Adrenal gland (tissue), 5 donors: ENCODE measurements at regions not wholly inside any gene's neighbourhood (a gene's known extent, or its start where the extent isn't known, plus 50 kb on each side); places are given as distances from the start of the nearest gene placed in this dataset.

ENCODE experiments used
- CTCF ChIP-seq, 6 experiments: fragments of 450-650 bp in 4 of 6; fragments of 200-600 bp in 2 of 6; sonication (generic) in 1 of 6; IDR thresholded peaks; 1 replicate in 5 of 6; 2 replicates in 1 of 6; pipeline versions ENCODE4 v1.5.1 to v1.8.0; 2016 to 2021; ENCODE audit warnings: antibody characterized with exemption in 6 of 6, mild to moderate bottlenecking in 2 of 6, moderate library complexity in 1 of 6
- POLR2A ChIP-seq, 2 donors: fragments of 450-650 bp; IDR thresholded peaks; one replicate each; pipeline ENCODE4 v1.6.1; 2017; ENCODE audit warnings: antibody characterized with exemption in 2 of 2, mild to moderate bottlenecking in 2 of 2, moderate library complexity in 1 of 2
- donor health status: DM: no; HTN: no; CAD: no.

- TF ChIP-seq CTCF (IDR thresholded peaks at IDR 0.05): no peak
- no peak for TF ChIP-seq POLR2A (IDR thresholded peaks at IDR 0.05)
Measured at GRCh38 chr17:13776027-13776551, 174.4 kb upstream of the HS3ST3A1 start.
